Endodermal cell (in vitro differentiated cells): ENCODE measurements at regions not wholly inside any gene's neighbourhood (a gene's known extent, or its start where the extent isn't known, plus 50 kb on each side); places are given as distances from the start of the nearest gene placed in this dataset.

Source experiments
- DNase-seq: peaks from one replicate; pipeline ENCODE4 v3.0.0-alpha.2; 2017
- H3K27ac ChIP-seq: 2 replicates; pipeline ENCODE4 v1.5.1; 2013; ENCODE audit warnings: mild to moderate bottlenecking, low read depth, low read length, moderate library complexity
- H3K27me3 ChIP-seq: 2 replicates; pipeline ENCODE4 v1.6.1; 2013; ENCODE audit warnings: mild to moderate bottlenecking, low read length, moderate library complexity; ENCODE audit not compliant: insufficient read depth, control insufficient read depth, poor library complexity, severe bottlenecking
- H3K36me3 ChIP-seq: 2 replicates; pipeline ENCODE4 v1.7.0; 2013; ENCODE audit warnings: mild to moderate bottlenecking, low read length, moderate library complexity; ENCODE audit not compliant: control insufficient read depth, insufficient read depth
- H3K4me1 ChIP-seq: one replicate; pipeline ENCODE4 v1.7.0; 2013; ENCODE audit warnings: low read length; ENCODE audit not compliant: control insufficient read depth, insufficient read depth
- H3K4me3 ChIP-seq: 2 replicates; pipeline ENCODE4 v1.5.1; 2013; ENCODE audit warnings: mild to moderate bottlenecking, low read length, moderate library complexity
- H3K9ac ChIP-seq: 2 replicates; pipeline ENCODE4 v1.6.1; 2013; ENCODE audit warnings: mild to moderate bottlenecking, low read length, moderate library complexity; ENCODE audit not compliant: poor library complexity, severe bottlenecking; ENCODE audit errors: extremely low read depth
- H3K9me3 ChIP-seq: 2 replicates; pipeline ENCODE4 v1.6.1; 2013; ENCODE audit warnings: mild to moderate bottlenecking, low read length, moderate library complexity; ENCODE audit not compliant: control insufficient read depth
- H3K27ac Mint-ChIP-seq: 2 replicates; pipeline ENCODE4 v1.8.0; 2020; ENCODE audit warnings: mixed read lengths
- H3K27me3 Mint-ChIP-seq: 2 replicates; pipeline ENCODE4 v1.8.0; 2021; ENCODE audit warnings: mild to moderate bottlenecking, mixed read lengths; ENCODE audit not compliant: insufficient read depth
- H3K36me3 Mint-ChIP-seq: 2 replicates; pipeline ENCODE4 v1.8.0; 2020; ENCODE audit warnings: low read depth, mixed read lengths
- H3K4me1 Mint-ChIP-seq: 2 replicates; pipeline ENCODE4 v1.8.0; 2020; ENCODE audit warnings: mixed read lengths
- H3K4me3 Mint-ChIP-seq: 2 replicates; pipeline ENCODE4 v1.8.0; 2020; ENCODE audit warnings: mild to moderate bottlenecking, moderate library complexity, mixed read lengths
- H3K9me3 Mint-ChIP-seq: 2 replicates; pipeline ENCODE4 v1.8.0; 2020; ENCODE audit warnings: mild to moderate bottlenecking, mixed read lengths
- WGBS, 2 experiments: methylation state at CpG; one replicate each; pipeline versions ENCODE4 v1.1.5 to v1.1.7; 2013; ENCODE audit warnings: missing lambda C conversion rate in 2 of 2, mixed read lengths in 1 of 2; ENCODE audit not compliant: insufficient coverage in 1 of 2, insufficient read length in 1 of 2; 5-methylcytosine and 5-hydroxymethylcytosine counted together
- TF ChIP-seq, protein P1 (sequence below): fragments of 200-600 bp; sonication (generic); conservative IDR thresholded peaks from 2 replicates; pipeline ENCODE4 v1.5.0; 2021; ENCODE audit warnings: antibody characterized with exemption, mild to moderate bottlenecking

DNA sequence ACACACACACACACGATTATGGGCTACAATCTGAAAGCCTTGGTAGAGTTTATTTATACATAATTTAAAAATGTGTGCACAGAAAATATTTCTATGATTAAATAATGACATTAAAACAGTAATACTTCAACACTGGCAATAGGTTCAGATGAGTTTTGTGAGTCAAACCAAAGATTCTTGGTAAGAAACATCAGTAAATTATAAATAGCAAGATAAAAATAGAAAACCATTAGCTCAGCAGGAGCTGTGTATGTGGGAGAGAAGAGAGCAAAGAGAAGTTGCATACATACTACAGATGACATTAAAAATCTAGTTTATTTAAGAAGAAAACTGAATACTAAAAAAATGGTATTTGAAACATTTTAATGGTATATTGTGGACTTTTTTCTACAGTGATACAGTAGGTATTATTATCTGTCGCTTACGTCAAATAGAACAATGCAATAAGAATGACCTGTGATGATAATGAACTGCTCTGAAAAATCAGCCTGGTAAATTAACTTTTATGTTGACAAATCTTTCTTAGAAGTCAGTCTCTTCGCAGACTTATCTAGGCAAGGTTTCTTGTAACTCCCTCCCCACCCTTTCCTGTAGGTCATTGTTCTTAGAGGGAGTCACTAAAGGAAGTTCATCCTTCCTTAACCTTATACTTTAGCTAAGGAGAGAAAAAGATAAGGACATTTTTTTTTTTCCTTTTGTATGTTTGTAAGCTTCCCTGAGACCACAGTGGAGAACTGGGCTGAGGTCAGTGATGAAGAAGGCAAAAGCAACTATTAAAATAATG is 149.3 kb downstream of the GJA1 start:
- WGBS, 2 experiments: 88 to 100% methylated on average over 2 to 3 of the region's 4 CpGs
- peaks cover 3% of the 10 kb centered on the region for H3K9me3 Mint-ChIP-seq
- Histone ChIP-seq H3K4me3 (no peak overlapping the region), H3K4me1 (no peaks in the 10 kb centered on the region), H3K36me3 (no peaks in the 10 kb centered on the region), H3K27ac (no peak overlapping the region), H3K27me3 (no peaks in the 10 kb centered on the region), H3K9me3 (no peaks in the 10 kb centered on the region), H3K9ac (no peak overlapping the region)
- H3K4me3 Mint-ChIP-seq: no peak overlapping the region
- H3K36me3 Mint-ChIP-seq: peaks cover 2% of the 10 kb centered on the region
- TF ChIP-seq, protein P1, sequence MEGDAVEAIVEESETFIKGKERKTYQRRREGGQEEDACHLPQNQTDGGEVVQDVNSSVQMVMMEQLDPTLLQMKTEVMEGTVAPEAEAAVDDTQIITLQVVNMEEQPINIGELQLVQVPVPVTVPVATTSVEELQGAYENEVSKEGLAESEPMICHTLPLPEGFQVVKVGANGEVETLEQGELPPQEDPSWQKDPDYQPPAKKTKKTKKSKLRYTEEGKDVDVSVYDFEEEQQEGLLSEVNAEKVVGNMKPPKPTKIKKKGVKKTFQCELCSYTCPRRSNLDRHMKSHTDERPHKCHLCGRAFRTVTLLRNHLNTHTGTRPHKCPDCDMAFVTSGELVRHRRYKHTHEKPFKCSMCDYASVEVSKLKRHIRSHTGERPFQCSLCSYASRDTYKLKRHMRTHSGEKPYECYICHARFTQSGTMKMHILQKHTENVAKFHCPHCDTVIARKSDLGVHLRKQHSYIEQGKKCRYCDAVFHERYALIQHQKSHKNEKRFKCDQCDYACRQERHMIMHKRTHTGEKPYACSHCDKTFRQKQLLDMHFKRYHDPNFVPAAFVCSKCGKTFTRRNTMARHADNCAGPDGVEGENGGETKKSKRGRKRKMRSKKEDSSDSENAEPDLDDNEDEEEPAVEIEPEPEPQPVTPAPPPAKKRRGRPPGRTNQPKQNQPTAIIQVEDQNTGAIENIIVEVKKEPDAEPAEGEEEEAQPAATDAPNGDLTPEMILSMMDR: no peak
- H3K4me1 Mint-ChIP-seq: peaks cover 14% of the 10 kb centered on the region
- DNase-seq: no peak
- no peaks in the 10 kb centered on the region for H3K27me3 Mint-ChIP-seq
- no peak overlapping the region for H3K27ac Mint-ChIP-seq

GRCh38 chr6:121590438-121590837 is 155.0 kb downstream of the GJA1 start:
- Histone ChIP-seq H3K9ac (no peak overlapping the region), H3K9me3 (no peaks in the 10 kb centered on the region), H3K36me3 (no peaks in the 10 kb centered on the region), H3K27ac (no peak overlapping the region), H3K4me1 (no peaks in the 10 kb centered on the region), H3K27me3 (no peaks in the 10 kb centered on the region), H3K4me3 (no peak overlapping the region)
- H3K36me3 Mint-ChIP-seq: no peaks in the 10 kb centered on the region
- DNase-seq: no peak
- H3K4me1 Mint-ChIP-seq: peaks cover 19% of the 10 kb centered on the region
- H3K9me3 Mint-ChIP-seq: no peaks in the 10 kb centered on the region
- WGBS, 2 experiments: 78 to 83% methylated on average over 2 of the region's 2 CpGs
- TF ChIP-seq, protein P1: no peak
- H3K4me3 Mint-ChIP-seq: no peak overlapping the region
- no peaks in the 10 kb centered on the region for H3K27me3 Mint-ChIP-seq
- H3K27ac Mint-ChIP-seq: no peak overlapping the region

DNA sequence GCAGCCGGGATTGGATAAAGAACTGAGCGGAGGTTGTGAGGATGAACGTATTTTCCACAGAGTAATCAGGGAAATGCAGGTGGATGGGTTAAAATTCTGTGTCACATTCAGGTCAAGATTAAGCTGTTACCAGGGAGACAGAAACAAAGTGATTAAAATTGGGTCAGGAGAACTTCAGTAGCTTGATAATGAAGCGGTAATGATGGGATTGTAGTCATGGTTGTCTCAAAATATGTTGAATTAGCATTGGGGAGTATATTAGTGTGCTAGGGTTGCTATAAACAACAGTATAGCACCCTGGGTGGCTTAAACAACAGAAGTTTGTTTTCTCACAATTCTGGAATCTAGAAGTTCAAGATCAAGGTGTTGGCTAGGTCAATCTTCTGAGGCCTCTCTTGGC is 155.5 kb downstream of the GJA1 start:
- no peak overlapping the region for H3K9ac ChIP-seq
- 89 to 95% methylated on average over 4 of the region's 4 CpGs for WGBS, 2 experiments
- H3K4me1 ChIP-seq: no peaks in the 10 kb centered on the region
- no peaks in the 10 kb centered on the region for H3K9me3 ChIP-seq
- H3K27ac ChIP-seq: no peak overlapping the region
- no peak overlapping the region for H3K4me3 ChIP-seq
- H3K27ac Mint-ChIP-seq: no peak overlapping the region
- no peaks in the 10 kb centered on the region for H3K27me3 ChIP-seq
- H3K36me3 ChIP-seq: no peaks in the 10 kb centered on the region
- no peaks in the 10 kb centered on the region for H3K27me3 Mint-ChIP-seq
- DNase-seq: no peak
- no peaks in the 10 kb centered on the region for H3K36me3 Mint-ChIP-seq
- no peaks in the 10 kb centered on the region for H3K9me3 Mint-ChIP-seq
- TF ChIP-seq, protein P1: no peak
- no peak overlapping the region for H3K4me3 Mint-ChIP-seq
- peaks cover 19% of the 10 kb centered on the region for H3K4me1 Mint-ChIP-seq
